ENCODE measurements at regions not wholly inside any gene's neighbourhood (a gene's known extent, or its start where the extent isn't known, plus 50 kb on each side); places are given as distances from the start of the nearest gene placed in this dataset.

- H3K23me2 ChIP-seq (ENCODE audit: low read depth, low read length) = no peaks in the 10 kb centered on the region
- no peak overlapping the region for H4K91ac ChIP-seq (replicated peaks; ENCODE audit: insufficient read length, low read length)
- DNase-seq (ENCODE audit: low read depth in 1 of 2, low spot score in 2 of 2) (no peak), FAIRE-seq (no peak)
- no peak overlapping the region for H3K27ac ChIP-seq (ENCODE audit: low read depth, low read length)
- POLR2A ChIA-PET (ENCODE audit: partially characterized antibody) = no interaction called here
- H2BK20ac ChIP-seq (ENCODE audit: low read length) = no peak overlapping the region
- H3K18ac ChIP-seq (ENCODE audit: extremely low read depth, low read length) = 0 out of 2 replicates have a peak overlapping the region, but pooled peaks have one; percentile 51
- H3K9me3 ChIP-seq (ENCODE audit: insufficient read depth in 2 of 2, low read depth in 1 of 2, low read length in 1 of 2) = peaks cover 6 to 10% of the 10 kb centered on the region in 2 experiments
- no peak overlapping the region for H3K4ac ChIP-seq (replicated peaks; ENCODE audit: insufficient read length, low read depth, low read length)
- H2BK12ac ChIP-seq (ENCODE audit: low read depth, low read length) = no peak overlapping the region
- no peaks in the 10 kb centered on the region for H4K20me1 ChIP-seq (replicated peaks in 1 of 2; ENCODE audit: control insufficient read depth in 1 of 2, insufficient read depth in 2 of 2, low read length in 2 of 2)
- H4K5ac ChIP-seq (ENCODE audit: insufficient read length, low read depth, low read length) = no peak overlapping the region
- no peaks in the 10 kb centered on the region for H3K79me1 ChIP-seq (ENCODE audit: low read depth, low read length)
- no peak overlapping the region for H3K56ac ChIP-seq (replicated peaks; ENCODE audit: insufficient read length, low read depth, low read length)
- CTCF ChIA-PET (ENCODE audit: partially characterized antibody) = interaction anchor here (1.0 kb wide), 1 partner anchor 36 kb away, joined by 3 read pairs; no protein-coding TSS in a partner anchor
- H3K36me3 ChIP-seq (ENCODE audit: control insufficient read depth in 2 of 4, insufficient read depth in 4 of 4, low read length in 3 of 4) = no peaks in the 10 kb centered on the region
- no peak overlapping the region for H2BK5ac ChIP-seq (ENCODE audit: low read depth, low read length)
- H2AFZ ChIP-seq (ENCODE audit: low read length) = peak overlapping the region; percentile 94
- H3K4me2 ChIP-seq (ENCODE audit: insufficient read depth in 1 of 2, low read depth in 2 of 2, low read length in 2 of 2) = no peak overlapping the region
- H2AK5ac ChIP-seq (ENCODE audit: low read depth, low read length) = no peak overlapping the region
- H3K23ac ChIP-seq (ENCODE audit: insufficient read length) = no peak overlapping the region
- no peak overlapping the region for H4K8ac ChIP-seq (ENCODE audit: extremely low read depth, insufficient read depth, low read length)
- H2BK120ac ChIP-seq (replicated peaks; ENCODE audit: low read depth, low read length) = no peak overlapping the region
- WGBS, 2 experiments (ENCODE audit: extremely low coverage in 1 of 2, insufficient coverage in 1 of 2, insufficient read length in 1 of 2, insufficient replicate concordance in 2 of 2, low coverage in 1 of 2, low lambda C conversion rate in 2 of 2, missing lambda C conversion rate in 1 of 2) = 95% methylated on average over 3 of the region's 3 CpGs; no CpG with 5 or more reads in 1 of the 2 experiments
- no peaks in the 10 kb centered on the region for H3K79me2 ChIP-seq (ENCODE audit: control insufficient read depth in 1 of 2, insufficient read depth in 2 of 2, low read length in 2 of 2)
- H3K14ac ChIP-seq (ENCODE audit: insufficient read length) = no peak overlapping the region
- no peaks in the 10 kb centered on the region for H3K27me3 ChIP-seq (replicated peaks in 1 of 4; ENCODE audit: control insufficient read depth in 3 of 4, extremely low read depth in 1 of 4, insufficient read depth in 3 of 4, low read length in 3 of 4)
- H3K4me3 ChIP-seq (ENCODE audit: extremely low read depth in 1 of 4, insufficient read depth in 2 of 4, low read depth in 3 of 4, low read length in 4 of 4) = no peak overlapping the region
- H3K9ac ChIP-seq (replicated peaks in 1 of 4; ENCODE audit: extremely low read depth in 1 of 4, low read depth in 3 of 4, low read length in 3 of 4) = no peak overlapping the region
- H2BK15ac ChIP-seq (ENCODE audit: low read length) = no peak overlapping the region
- H3K4me1 ChIP-seq (replicated peaks in 1 of 4; ENCODE audit: control insufficient read depth in 3 of 4, insufficient read depth in 4 of 4, low read length in 3 of 4) = peaks cover 0 to 3% (median 1%) of the 10 kb centered on the region in 4 experiments; a peak in 2 of 7 replicates
- TF ChIP-seq YY1 (IDR thresholded peaks at IDR 0.05; ENCODE audit: low read depth, low read length) (no peak), PHF8 (conservative IDR thresholded peaks at IDR 0.05; ENCODE audit: low read depth, low read length) (no peak), NANOG (IDR thresholded peaks at IDR 0.05; ENCODE audit: insufficient read depth, low read depth, low read length, poor library complexity, severe bottlenecking) (no peak), EZH2 (IDR thresholded peaks at IDR 0.05; ENCODE audit: low read depth, low read length, severe bottlenecking) (no peak), CEBPB (IDR thresholded peaks at IDR 0.05; ENCODE audit: low read depth, low read length) (no peak), SIN3A (conservative IDR thresholded peaks at IDR 0.05 in 1 of 2, IDR thresholded peaks at IDR 0.05 in 1 of 2; ENCODE audit: low read depth in 1 of 2, low read length in 2 of 2) (no peak), SIRT6 (IDR thresholded peaks at IDR 0.05; ENCODE audit: low read length) (no peak), JUN (IDR thresholded peaks at IDR 0.05; ENCODE audit: low read depth, low read length) (no peak), BCL11A (IDR thresholded peaks at IDR 0.05; ENCODE audit: low read depth in 2 of 2, low read length in 2 of 2) (no peak), CTBP2 (IDR thresholded peaks at IDR 0.05; ENCODE audit: borderline replicate concordance, insufficient read depth, insufficient read length, low read length) (no peak), EP300 (IDR thresholded peaks at IDR 0.05; ENCODE audit: borderline replicate concordance in 1 of 2, low read depth in 2 of 2, low read length in 2 of 2) (no peak), HDAC2 (IDR thresholded peaks at IDR 0.05; ENCODE audit: borderline replicate concordance in 1 of 2, low read depth in 2 of 2, low read length in 2 of 2) (no peak), ZNF274 (IDR thresholded peaks at IDR 0.05; ENCODE audit: borderline replicate concordance, extremely low read depth, low read length) (no peak)
Measured at GRCh38 chr2:172342078-172342477, 85.3 kb upstream of the ITGA6 start.
